Large intestine (tissue), 3 donors: ENCODE measurements at regions not wholly inside any gene's neighbourhood (a gene's known extent, or its start where the extent isn't known, plus 50 kb on each side); places are given as distances from the start of the nearest gene placed in this dataset.
"Not testable (repeated sequence)": the region's sequence is repeated elsewhere in the genome, so short reads cannot be mapped to it uniquely, and the experiment has no call there.

Experiments
- DNase-seq, 2 donors: peaks; one replicate each; pipeline versions ENCODE4 v3.0.0 to v3.0.0-alpha.2; 2013
- H3K27ac ChIP-seq: one replicate; pipeline ENCODE4 v1.5.1; 2013; ENCODE audit warnings: low read length
- H3K27me3 ChIP-seq: 2 replicates; pipeline ENCODE4 v1.6.1; 2013; ENCODE audit warnings: low read length; ENCODE audit not compliant: control insufficient read depth, insufficient read depth
- H3K36me3 ChIP-seq: 2 replicates; pipeline ENCODE4 v1.6.1; 2013; ENCODE audit warnings: low read length; ENCODE audit not compliant: control insufficient read depth, insufficient read depth
- H3K4me1 ChIP-seq: one replicate; pipeline ENCODE4 v1.6.1; 2013; ENCODE audit warnings: low read length; ENCODE audit not compliant: control insufficient read depth, insufficient read depth
- H3K4me3 ChIP-seq: one replicate; pipeline ENCODE4 v1.5.1; 2013; ENCODE audit warnings: low read length
- H3K9me3 ChIP-seq: one replicate; pipeline ENCODE4 v1.6.1; 2013; ENCODE audit warnings: mild to moderate bottlenecking, low read depth, low read length, moderate library complexity; ENCODE audit not compliant: control insufficient read depth
- WGBS: methylation state at CpG from one replicate; pipeline ENCODE4 v1.1.5; 2013; ENCODE audit warnings: low lambda C conversion rate; ENCODE audit not compliant: insufficient coverage; 5-methylcytosine and 5-hydroxymethylcytosine counted together

DNA sequence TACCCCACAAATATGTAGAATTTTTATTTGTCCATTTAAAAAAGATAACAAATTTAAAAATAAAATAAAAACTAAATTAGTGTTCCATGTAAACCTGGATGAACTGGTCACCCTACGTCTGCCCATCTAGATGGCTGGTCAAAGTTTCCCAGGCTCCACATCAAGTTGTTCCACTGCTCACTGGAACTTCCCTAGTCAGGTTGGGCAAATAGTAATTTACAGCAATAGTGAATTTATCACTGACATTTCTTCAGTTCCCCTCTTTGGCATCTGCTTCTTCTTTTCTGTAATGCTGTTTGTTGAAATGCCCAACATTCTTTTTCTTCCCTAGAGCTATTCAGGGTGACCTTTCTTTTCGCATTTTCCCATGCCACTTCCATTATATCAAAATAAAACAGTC lies 272.7 kb upstream of the BTG1 start:
- no peaks in the 10 kb centered on the region for H3K27me3 ChIP-seq
- H3K4me1 ChIP-seq: no peaks in the 10 kb centered on the region
- no peak overlapping the region for H3K27ac ChIP-seq
- no peak for DNase-seq
- no peaks in the 10 kb centered on the region for H3K36me3 ChIP-seq
- 100% methylated on average over 2 of the region's 2 CpGs for WGBS
- no peak overlapping the region for H3K4me3 ChIP-seq
- H3K9me3 ChIP-seq: no peaks in the 10 kb centered on the region

DNA sequence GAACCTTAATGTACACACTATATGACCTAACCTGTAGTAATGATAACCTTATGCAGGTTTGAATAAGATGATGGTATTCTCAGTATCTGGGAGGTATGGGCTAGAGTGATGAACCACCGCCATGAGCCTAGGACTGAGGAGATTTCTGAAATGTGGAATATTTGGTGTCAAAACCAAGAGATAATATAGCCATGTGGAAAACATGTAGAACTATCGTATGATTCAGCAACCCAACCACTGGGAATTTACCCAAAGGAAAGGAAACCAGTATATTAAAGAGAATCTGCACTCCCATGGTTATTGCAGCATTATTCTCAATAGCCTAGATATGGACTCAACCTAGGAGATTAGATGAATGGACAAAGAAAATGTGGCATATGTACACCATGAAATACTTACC lies 271.7 kb upstream of the BTG1 start:
- Histone ChIP-seq H3K9me3 (no peaks in the 10 kb centered on the region), H3K36me3 (no peaks in the 10 kb centered on the region), H3K27me3 (no peaks in the 10 kb centered on the region), H3K4me3 (no peak overlapping the region), H3K4me1 (no peaks in the 10 kb centered on the region), H3K27ac (no peak overlapping the region)
- DNase-seq: no peak
- no CpG with 5 or more reads among the region's 2 CpGs for WGBS

DNA sequence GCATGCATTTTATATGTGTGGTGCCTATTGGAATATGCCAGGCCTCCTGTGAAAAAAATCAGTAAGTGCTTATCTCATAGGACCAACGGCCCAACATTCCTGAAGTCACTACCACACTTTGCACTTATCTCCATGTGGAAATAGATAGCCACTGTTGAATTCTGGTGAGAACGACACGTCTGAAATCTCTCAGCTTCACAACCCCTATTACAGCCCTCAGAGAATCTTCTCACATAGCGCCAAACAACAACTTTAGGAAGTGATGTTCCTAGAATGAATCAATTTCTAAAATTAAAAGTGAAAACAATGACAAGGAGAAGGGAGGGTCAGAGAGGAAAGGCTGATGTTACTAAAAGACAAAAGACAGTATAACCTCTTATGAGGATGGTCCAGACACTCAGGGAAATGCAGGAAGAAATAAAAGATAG lies 270.8 kb upstream of the BTG1 start:
- no peaks in the 10 kb centered on the region for H3K36me3 ChIP-seq
- no peaks in the 10 kb centered on the region for H3K9me3 ChIP-seq
- no peak overlapping the region for H3K4me3 ChIP-seq
- WGBS: no CpG with 5 or more reads among the region's 4 CpGs
- H3K4me1 ChIP-seq: no peaks in the 10 kb centered on the region
- peak in 1 of 2 donors; percentile 29 for DNase-seq
- H3K27ac ChIP-seq: no peak overlapping the region
- H3K27me3 ChIP-seq: no peaks in the 10 kb centered on the region

DNA sequence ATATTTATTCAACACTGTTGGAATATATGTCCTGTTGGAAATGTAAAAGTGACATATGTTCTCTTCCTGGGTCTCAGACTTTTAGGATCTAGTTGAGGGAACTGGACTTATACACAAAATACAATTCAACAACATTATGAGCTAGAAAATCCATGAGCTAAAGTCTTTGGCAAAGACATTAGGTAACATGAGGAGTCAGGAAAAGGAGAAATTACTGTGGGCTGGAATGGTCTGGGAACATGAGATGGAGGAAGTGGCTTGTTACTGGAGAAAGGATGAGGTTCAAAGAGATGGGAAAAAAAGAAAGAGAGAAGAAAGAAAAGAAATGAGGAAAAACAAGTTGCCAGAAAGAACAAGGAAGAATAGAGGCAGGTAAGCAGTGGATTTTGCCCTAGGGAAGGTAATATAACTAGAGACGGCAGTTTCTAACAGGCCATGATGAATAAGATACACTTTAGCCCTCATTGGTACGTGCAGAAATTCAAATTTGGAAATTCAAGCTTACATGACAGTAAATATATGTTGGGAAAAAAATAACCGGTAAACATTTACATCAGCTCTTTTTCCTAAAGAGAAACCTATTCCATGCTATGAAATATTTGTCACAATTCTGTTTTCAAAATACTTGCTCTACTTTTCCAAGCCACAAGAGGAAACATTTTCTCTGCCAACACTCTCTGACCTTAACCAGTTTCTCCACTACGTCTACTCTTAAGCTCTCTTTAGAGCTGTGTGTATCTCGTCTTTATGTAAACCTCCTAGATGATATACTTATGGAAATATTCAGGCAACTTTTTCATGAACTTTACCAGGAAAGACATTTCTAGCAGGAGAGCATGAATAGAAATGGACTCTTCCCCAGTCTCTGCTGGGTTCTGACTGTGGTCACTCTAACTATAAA lies 268.8 kb upstream of the BTG1 start:
- no peaks in the 10 kb centered on the region for H3K9me3 ChIP-seq
- no peaks in the 10 kb centered on the region for H3K27me3 ChIP-seq
- peak in 1 of 2 donors; percentile 54 for DNase-seq
- no CpG with 5 or more reads among the region's 5 CpGs for WGBS
- H3K36me3 ChIP-seq: no peaks in the 10 kb centered on the region
- no peaks in the 10 kb centered on the region for H3K4me1 ChIP-seq
- no peak overlapping the region for H3K4me3 ChIP-seq
- no peak overlapping the region for H3K27ac ChIP-seq

DNA sequence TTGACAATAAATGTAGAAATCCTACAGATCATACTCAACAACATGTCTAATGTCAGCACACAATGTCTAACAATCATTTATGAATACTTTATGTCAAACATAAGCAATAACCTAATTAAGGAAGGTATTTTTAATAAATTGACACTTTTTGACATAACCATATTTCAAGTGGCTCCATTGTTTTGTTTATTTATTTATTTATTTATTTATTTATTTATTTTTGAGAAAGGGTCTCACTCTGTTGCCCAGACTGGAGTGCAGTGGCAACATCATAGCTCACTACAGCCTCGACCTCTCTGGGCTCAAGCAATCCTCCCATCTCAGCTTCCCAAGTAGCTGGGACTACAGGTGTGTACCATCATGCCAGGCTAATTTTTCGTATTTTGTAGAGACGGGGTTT lies 267.6 kb upstream of the BTG1 start:
- WGBS: no CpG with 5 or more reads among the region's 3 CpGs
- no peak overlapping the region for H3K27ac ChIP-seq
- no peaks in the 10 kb centered on the region for H3K4me1 ChIP-seq
- no peaks in the 10 kb centered on the region for H3K27me3 ChIP-seq
- H3K4me3 ChIP-seq: no peak overlapping the region
- H3K9me3 ChIP-seq: no peaks in the 10 kb centered on the region
- H3K36me3 ChIP-seq: no peaks in the 10 kb centered on the region
- no peak for DNase-seq

DNA sequence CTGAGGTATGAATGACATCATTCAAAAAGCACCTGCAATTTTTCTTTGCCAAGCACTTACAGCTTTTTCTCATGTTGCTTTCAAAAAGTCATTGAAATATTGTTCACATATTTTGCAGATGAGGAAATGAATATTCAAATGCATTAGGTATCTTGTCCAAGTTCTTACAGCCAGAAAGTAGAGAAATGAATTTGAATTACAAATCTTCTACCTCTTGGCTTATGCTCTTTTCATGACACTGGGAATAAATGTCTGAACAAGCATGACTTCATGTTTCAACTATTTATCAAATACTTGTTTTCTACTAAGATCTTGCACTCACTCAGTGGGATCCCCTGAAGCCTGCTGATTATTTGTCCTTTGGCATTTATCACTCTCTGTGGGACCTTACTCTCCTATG lies 267.2 kb upstream of the BTG1 start:
- Histone ChIP-seq H3K27ac (no peak overlapping the region), H3K4me3 (no peak overlapping the region), H3K27me3 (no peaks in the 10 kb centered on the region), H3K4me1 (no peaks in the 10 kb centered on the region), H3K9me3 (no peaks in the 10 kb centered on the region), H3K36me3 (no peaks in the 10 kb centered on the region)
- no peak for DNase-seq

DNA sequence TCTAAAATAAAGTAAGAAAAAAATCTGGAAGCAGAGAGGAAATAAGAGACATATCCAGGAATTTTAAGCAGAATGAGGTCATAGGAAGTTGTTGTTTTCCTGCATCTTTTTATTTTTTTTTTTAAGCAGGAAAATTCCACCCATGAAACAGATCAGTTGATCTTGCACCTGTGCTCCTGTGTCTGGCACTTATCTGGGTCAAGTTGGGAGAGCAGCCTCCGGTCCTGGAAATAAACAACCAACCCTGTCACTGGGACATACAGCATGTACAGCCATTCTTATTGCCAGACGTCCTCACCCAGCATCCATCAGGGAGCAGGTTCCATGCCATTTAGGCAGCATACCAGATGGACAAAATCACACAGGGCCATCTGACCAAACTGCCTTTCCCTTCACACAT lies 266.0 kb upstream of the BTG1 start:
- no peak for DNase-seq
- WGBS: no CpG with 5 or more reads among the region's 2 CpGs
- no peaks in the 10 kb centered on the region for H3K4me1 ChIP-seq
- H3K27me3 ChIP-seq: no peaks in the 10 kb centered on the region
- H3K4me3 ChIP-seq: no peak overlapping the region
- no peak overlapping the region for H3K27ac ChIP-seq
- no peaks in the 10 kb centered on the region for H3K9me3 ChIP-seq
- H3K36me3 ChIP-seq: no peaks in the 10 kb centered on the region

DNA sequence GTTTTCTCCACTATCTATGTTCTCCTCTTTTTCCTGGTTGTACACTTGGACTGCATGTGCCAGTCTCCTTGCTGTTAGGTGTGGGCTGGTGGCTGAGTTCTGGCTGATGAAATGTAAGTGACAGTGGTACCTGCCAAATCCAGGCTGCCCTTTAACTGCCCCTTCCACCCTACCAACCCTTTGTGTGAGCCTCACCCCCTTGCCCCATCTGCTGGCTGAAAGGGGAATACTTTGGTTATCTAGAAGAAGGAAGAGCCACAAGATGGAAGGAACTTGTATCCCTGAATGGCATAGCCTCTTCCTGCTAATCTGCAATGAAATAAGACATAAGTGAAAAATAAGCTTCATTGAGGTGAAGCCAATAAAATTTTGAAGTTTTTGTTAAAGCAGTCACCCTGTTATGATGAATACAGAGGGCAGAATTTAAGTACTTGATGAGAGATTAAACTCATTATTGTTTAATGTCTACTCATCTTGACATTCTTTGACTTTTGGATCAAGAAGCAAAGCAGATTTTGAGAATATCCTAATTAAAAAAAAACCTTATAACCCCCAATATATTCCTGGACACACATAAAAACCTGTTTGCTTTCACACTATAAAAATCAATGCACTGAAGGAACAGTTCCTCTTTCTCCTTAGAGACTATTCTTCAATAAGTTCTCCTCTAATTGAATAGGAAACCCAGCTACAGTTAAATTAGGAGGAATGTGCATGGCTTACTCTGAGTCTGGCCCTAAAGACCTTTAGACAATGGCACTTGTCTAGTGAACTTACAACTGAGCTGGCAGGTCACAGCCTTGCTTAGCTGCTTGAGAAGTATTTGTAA lies 262.6 kb upstream of the BTG1 start:
- H3K4me1 ChIP-seq: peaks cover 11% of the 10 kb centered on the region
- peak in 1 of 2 donors; percentile 11 for DNase-seq
- H3K9me3 ChIP-seq: peaks cover 4% of the 10 kb centered on the region
- no peak overlapping the region for H3K27ac ChIP-seq
- H3K36me3 ChIP-seq: no peaks in the 10 kb centered on the region
- H3K4me3 ChIP-seq: no peak overlapping the region
- H3K27me3 ChIP-seq: no peaks in the 10 kb centered on the region

DNA sequence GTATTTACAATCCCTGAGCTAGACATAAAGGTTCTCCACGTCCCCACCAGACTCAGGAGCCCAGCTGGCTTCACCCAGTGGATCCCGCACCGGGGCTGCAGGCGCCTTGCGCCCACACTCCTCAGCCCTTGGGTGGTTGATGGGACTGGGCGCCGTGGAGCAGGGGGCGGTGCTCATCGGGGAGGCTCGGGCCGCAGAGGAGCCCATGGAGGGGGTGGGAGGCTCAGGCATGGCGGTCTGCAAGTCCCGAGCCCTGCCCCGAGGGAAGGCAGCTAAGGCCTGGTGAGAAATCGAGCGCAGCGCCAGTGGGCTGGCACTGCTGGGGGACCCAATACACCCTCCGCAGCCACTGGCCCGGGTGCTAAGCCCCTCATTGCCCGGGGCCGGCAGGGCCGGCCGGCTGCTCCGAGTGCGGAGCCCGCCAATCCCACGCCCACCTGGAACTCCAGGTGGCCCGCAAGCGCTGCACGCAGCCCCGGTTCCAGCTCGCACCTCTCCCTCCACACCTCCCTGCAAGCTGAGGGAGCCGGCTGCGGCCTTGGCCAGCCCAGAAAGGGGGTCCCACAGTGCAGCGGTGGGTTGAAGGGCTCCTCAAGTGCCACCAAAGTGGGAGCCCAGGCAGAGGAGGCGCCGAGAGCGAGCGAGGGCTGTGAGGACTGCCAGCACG lies 260.9 kb upstream of the BTG1 start:
- not testable (repeated sequence) for H3K27ac ChIP-seq, H3K27me3 ChIP-seq, H3K36me3 ChIP-seq, H3K4me3 ChIP-seq, DNase-seq, H3K9me3 ChIP-seq
- H3K4me1 ChIP-seq: peaks cover 19% of the 10 kb centered on the region
- WGBS: no CpG with 5 or more reads among the region's 40 CpGs

DNA sequence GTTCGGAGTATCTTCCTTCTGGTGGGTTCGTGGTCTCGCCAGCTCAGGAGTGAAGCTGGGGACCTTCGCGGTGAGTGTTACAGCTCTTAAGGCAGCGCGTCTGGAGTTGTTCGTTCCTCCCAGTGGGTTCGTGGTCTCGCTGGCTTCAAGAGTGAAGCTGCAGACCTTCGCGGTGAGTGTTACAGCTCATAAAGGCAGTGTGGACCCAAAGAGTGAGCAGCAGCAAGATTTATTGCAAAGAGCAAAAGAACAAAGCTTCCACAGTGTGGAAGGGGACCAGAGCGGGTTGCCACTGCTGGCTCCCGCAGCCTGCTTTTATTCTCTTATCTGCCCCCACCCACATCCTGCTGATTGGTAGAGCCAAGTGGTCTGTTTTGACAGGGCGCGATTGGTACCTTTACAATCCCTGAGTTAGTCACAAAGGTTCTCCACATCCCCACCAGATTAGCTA lies 260.2 kb upstream of the BTG1 start:
- not testable (repeated sequence) for H3K27ac ChIP-seq, H3K4me3 ChIP-seq, H3K36me3 ChIP-seq, DNase-seq, H3K9me3 ChIP-seq, H3K27me3 ChIP-seq
- peaks cover 19% of the 10 kb centered on the region for H3K4me1 ChIP-seq
- WGBS: no CpG with 5 or more reads among the region's 16 CpGs
